ENCODE measurements at regions not wholly inside any gene's neighbourhood (a gene's known extent, or its start where the extent isn't known, plus 50 kb on each side); places are given as distances from the start of the nearest gene placed in this dataset.

GRCh38 chr2:4053769-4054493 is 350.6 kb downstream of the DCDC2C start:
- Histone ChIP-seq H3K4me3 (ENCODE audit: low read length) (no peak overlapping the region), H3K9me3 (replicated peaks; ENCODE audit: low read length) (peaks cover 14% of the 10 kb centered on the region), H3K27me3 (ENCODE audit: control insufficient read depth, insufficient read depth, low read length) (no peaks in the 10 kb centered on the region), H3K9ac (ENCODE audit: low read depth, low read length) (no peak overlapping the region), H3K36me3 (ENCODE audit: insufficient read depth, low read length) (no peaks in the 10 kb centered on the region), H3K4me2 (ENCODE audit: low read length) (no peak overlapping the region), H3K4me1 (ENCODE audit: control insufficient read depth, insufficient read depth, low read length) (no peaks in the 10 kb centered on the region)

GRCh38 chr2:4066217-4066616 is 362.8 kb downstream of the DCDC2C start:
- H3K4me2 ChIP-seq (ENCODE audit: low read length) = no peak overlapping the region
- H3K27me3 ChIP-seq (ENCODE audit: control insufficient read depth, insufficient read depth, low read length) = no peaks in the 10 kb centered on the region
- H3K9me3 ChIP-seq (replicated peaks; ENCODE audit: low read length) = peaks cover 12% of the 10 kb centered on the region
- H3K4me3 ChIP-seq (ENCODE audit: low read length) = no peak overlapping the region
- H3K36me3 ChIP-seq (ENCODE audit: insufficient read depth, low read length) = no peaks in the 10 kb centered on the region
- H3K9ac ChIP-seq (ENCODE audit: low read depth, low read length) = no peak overlapping the region
- no peaks in the 10 kb centered on the region for H3K4me1 ChIP-seq (ENCODE audit: control insufficient read depth, insufficient read depth, low read length)

- Histone ChIP-seq H3K9ac (ENCODE audit: low read depth, low read length) (no peak overlapping the region), H3K4me2 (ENCODE audit: low read length) (no peak overlapping the region), H3K4me3 (ENCODE audit: low read length) (no peak overlapping the region), H3K36me3 (ENCODE audit: insufficient read depth, low read length) (no peaks in the 10 kb centered on the region), H3K4me1 (ENCODE audit: control insufficient read depth, insufficient read depth, low read length) (no peaks in the 10 kb centered on the region), H3K27me3 (ENCODE audit: control insufficient read depth, insufficient read depth, low read length) (no peaks in the 10 kb centered on the region), H3K9me3 (replicated peaks; ENCODE audit: low read length) (peaks cover 7% of the 10 kb centered on the region)
These were observed 369.7 kb downstream of the DCDC2C start for GRCh38 chr2:4073026-4073569.

- Histone ChIP-seq H3K4me1 (ENCODE audit: control insufficient read depth, insufficient read depth, low read length) (no peaks in the 10 kb centered on the region), H3K36me3 (ENCODE audit: insufficient read depth, low read length) (no peaks in the 10 kb centered on the region), H3K27me3 (ENCODE audit: control insufficient read depth, insufficient read depth, low read length) (no peaks in the 10 kb centered on the region), H3K4me3 (ENCODE audit: low read length) (no peak overlapping the region), H3K4me2 (ENCODE audit: low read length) (no peak overlapping the region), H3K9ac (ENCODE audit: low read depth, low read length) (no peak overlapping the region), H3K9me3 (replicated peaks; ENCODE audit: low read length) (no peaks in the 10 kb centered on the region)
These were observed 373.6 kb downstream of the DCDC2C start for GRCh38 chr2:4077017-4077416.

- Histone ChIP-seq H3K36me3 (ENCODE audit: insufficient read depth, low read length) (no peaks in the 10 kb centered on the region), H3K4me1 (ENCODE audit: control insufficient read depth, insufficient read depth, low read length) (no peaks in the 10 kb centered on the region), H3K4me3 (ENCODE audit: low read length) (no peak overlapping the region), H3K27me3 (ENCODE audit: control insufficient read depth, insufficient read depth, low read length) (no peaks in the 10 kb centered on the region), H3K4me2 (ENCODE audit: low read length) (no peak overlapping the region), H3K9me3 (replicated peaks; ENCODE audit: low read length) (peaks cover 22% of the 10 kb centered on the region), H3K9ac (ENCODE audit: low read depth, low read length) (no peak overlapping the region)
These were observed 381.8 kb downstream of the DCDC2C start for GRCh38 chr2:4085186-4085585.

- Histone ChIP-seq H3K9me3 (replicated peaks; ENCODE audit: low read length) (peaks cover 23% of the 10 kb centered on the region), H3K4me3 (ENCODE audit: low read length) (no peak overlapping the region), H3K4me2 (ENCODE audit: low read length) (no peak overlapping the region), H3K27me3 (ENCODE audit: control insufficient read depth, insufficient read depth, low read length) (no peaks in the 10 kb centered on the region), H3K4me1 (ENCODE audit: control insufficient read depth, insufficient read depth, low read length) (no peaks in the 10 kb centered on the region), H3K9ac (ENCODE audit: low read depth, low read length) (no peak overlapping the region), H3K36me3 (ENCODE audit: insufficient read depth, low read length) (no peaks in the 10 kb centered on the region)
These were observed 387.6 kb downstream of the DCDC2C start for GRCh38 chr2:4090668-4091630.

- Histone ChIP-seq H3K9ac (ENCODE audit: low read depth, low read length) (no peak overlapping the region), H3K9me3 (replicated peaks; ENCODE audit: low read length) (peaks cover 23% of the 10 kb centered on the region), H3K27me3 (ENCODE audit: control insufficient read depth, insufficient read depth, low read length) (no peaks in the 10 kb centered on the region), H3K4me3 (ENCODE audit: low read length) (no peak overlapping the region), H3K36me3 (ENCODE audit: insufficient read depth, low read length) (no peaks in the 10 kb centered on the region), H3K4me2 (ENCODE audit: low read length) (no peak overlapping the region), H3K4me1 (ENCODE audit: control insufficient read depth, insufficient read depth, low read length) (no peaks in the 10 kb centered on the region)
These were observed 388.5 kb downstream of the DCDC2C start for GRCh38 chr2:4091869-4092268.

GRCh38 chr2:4094743-4095142 is 391.4 kb downstream of the DCDC2C start:
- Histone ChIP-seq H3K9ac (ENCODE audit: low read depth, low read length) (no peak overlapping the region), H3K36me3 (ENCODE audit: insufficient read depth, low read length) (no peaks in the 10 kb centered on the region), H3K4me1 (ENCODE audit: control insufficient read depth, insufficient read depth, low read length) (no peaks in the 10 kb centered on the region)

GRCh38 chr2:4096978-4097766 is 393.8 kb downstream of the DCDC2C start:
- Histone ChIP-seq H3K36me3 (ENCODE audit: insufficient read depth, low read length) (no peaks in the 10 kb centered on the region), H3K4me2 (ENCODE audit: low read length) (no peak overlapping the region), H3K4me1 (ENCODE audit: control insufficient read depth, insufficient read depth, low read length) (no peaks in the 10 kb centered on the region), H3K9me3 (replicated peaks; ENCODE audit: low read length) (peaks cover 23% of the 10 kb centered on the region), H3K27me3 (ENCODE audit: control insufficient read depth, insufficient read depth, low read length) (no peaks in the 10 kb centered on the region), H3K9ac (ENCODE audit: low read depth, low read length) (no peak overlapping the region), H3K4me3 (ENCODE audit: low read length) (no peak overlapping the region)

More at GRCh38 chr2:4094743-4095142, 391.4 kb downstream of the DCDC2C start:
- Histone ChIP-seq H3K27me3 (ENCODE audit: control insufficient read depth, insufficient read depth, low read length) (no peaks in the 10 kb centered on the region), H3K4me3 (ENCODE audit: low read length) (no peak overlapping the region), H3K4me2 (ENCODE audit: low read length) (no peak overlapping the region), H3K9me3 (replicated peaks; ENCODE audit: low read length) (peaks cover 27% of the 10 kb centered on the region)

GRCh38 chr2:4098137-4098536 is 394.8 kb downstream of the DCDC2C start:
- Histone ChIP-seq H3K9ac (ENCODE audit: low read depth, low read length) (no peak overlapping the region), H3K4me1 (ENCODE audit: control insufficient read depth, insufficient read depth, low read length) (no peaks in the 10 kb centered on the region), H3K4me3 (ENCODE audit: low read length) (no peak overlapping the region), H3K4me2 (ENCODE audit: low read length) (no peak overlapping the region), H3K36me3 (ENCODE audit: insufficient read depth, low read length) (no peaks in the 10 kb centered on the region), H3K27me3 (ENCODE audit: control insufficient read depth, insufficient read depth, low read length) (no peaks in the 10 kb centered on the region), H3K9me3 (replicated peaks; ENCODE audit: low read length) (peaks cover 23% of the 10 kb centered on the region)

GRCh38 chr2:4101936-4102335 is 398.6 kb downstream of the DCDC2C start:
- Histone ChIP-seq H3K9me3 (replicated peaks; ENCODE audit: low read length) (peaks cover 20% of the 10 kb centered on the region), H3K9ac (ENCODE audit: low read depth, low read length) (no peak overlapping the region), H3K36me3 (ENCODE audit: insufficient read depth, low read length) (no peaks in the 10 kb centered on the region), H3K4me3 (ENCODE audit: low read length) (no peak overlapping the region), H3K4me2 (ENCODE audit: low read length) (no peak overlapping the region), H3K27me3 (ENCODE audit: control insufficient read depth, insufficient read depth, low read length) (no peaks in the 10 kb centered on the region), H3K4me1 (ENCODE audit: control insufficient read depth, insufficient read depth, low read length) (no peaks in the 10 kb centered on the region)

Measured in skeletal muscle satellite cell (primary cell).